Embryonic facial prominence (tissue), 1 donor: ENCODE measurements at regions not wholly inside any gene's neighbourhood (a gene's known extent, or its start where the extent isn't known, plus 50 kb on each side); places are given as distances from the start of the nearest gene placed in this dataset.

Experiments
- DNase-seq: peaks from one replicate; pipeline ENCODE4 v3.0.0-alpha.2; 2016; ENCODE audit errors: extremely low spot score

- DNase-seq = no peak
Measured at GRCh38 chr3:10702961-10703740, 112.9 kb upstream of the SLC6A11 start.

GRCh38 chr3:10703875-10704274 is 112.2 kb upstream of the SLC6A11 start:
- DNase-seq = no peak

GRCh38 chr3:10706156-10706739 is 109.8 kb upstream of the SLC6A11 start:
- DNase-seq = no peak

GRCh38 chr3:10706740-10707399 is 109.2 kb upstream of the SLC6A11 start:
- DNase-seq = no peak

- DNase-seq = no peak
Measured at GRCh38 chr3:10707400-10708215, 108.4 kb upstream of the SLC6A11 start.

- DNase-seq = no peak
Measured at GRCh38 chr3:10708216-10708893, 107.7 kb upstream of the SLC6A11 start.

- no peak for DNase-seq
Measured at GRCh38 chr3:10709110-10709781, 106.8 kb upstream of the SLC6A11 start.

- DNase-seq = no peak
Measured at GRCh38 chr3:10712121-10712520, 103.9 kb upstream of the SLC6A11 start.

- DNase-seq = no peak
Measured at GRCh38 chr3:10713656-10714055, 102.4 kb upstream of the SLC6A11 start.

GRCh38 chr3:10715886-10716285 is 100.1 kb upstream of the SLC6A11 start:
- no peak for DNase-seq

GRCh38 chr3:10716964-10717363 is 99.1 kb upstream of the SLC6A11 start:
- no peak for DNase-seq

- DNase-seq = no peak
Measured at GRCh38 chr3:10717756-10718155, 98.3 kb upstream of the SLC6A11 start.

GRCh38 chr3:10721101-10721500 is 94.9 kb upstream of the SLC6A11 start:
- DNase-seq = no peak

- no peak for DNase-seq
Measured at GRCh38 chr3:10722911-10723310, 93.1 kb upstream of the SLC6A11 start.

GRCh38 chr3:10723991-10724390 is 92.0 kb upstream of the SLC6A11 start:
- no peak for DNase-seq

- no peak for DNase-seq
Measured at GRCh38 chr3:10725067-10725466, 91.0 kb upstream of the SLC6A11 start.

GRCh38 chr3:10725846-10726245 is 90.2 kb upstream of the SLC6A11 start:
- no peak for DNase-seq

- DNase-seq = no peak
Measured at GRCh38 chr3:10726787-10727186, 89.2 kb upstream of the SLC6A11 start.

- no peak for DNase-seq
Measured at GRCh38 chr3:10729439-10729838, 86.6 kb upstream of the SLC6A11 start.

- no peak for DNase-seq
Measured at GRCh38 chr3:10732292-10732691, 83.7 kb upstream of the SLC6A11 start.

- DNase-seq = no peak
Measured at GRCh38 chr3:10733297-10733696, 82.7 kb upstream of the SLC6A11 start.
